Stimulated activated CD4-positive, alpha-beta T cell treated with anti-CD3 and anti-CD28 coated beads, Interleukin-1b, Interleukin-23, amount 100 ng/mL, for 1 hour (primary cell): ENCODE measurements at regions not wholly inside any gene's neighbourhood (a gene's known extent, or its start where the extent isn't known, plus 50 kb on each side); places are given as distances from the start of the nearest gene placed in this dataset.
"Not testable (repeated sequence)": the region's sequence is repeated elsewhere in the genome, so short reads cannot be mapped to it uniquely, and the experiment has no call there.

Experiments used
- DNase-seq, 2 donors: peaks; one replicate each; pipeline ENCODE4 v3.0.0-alpha.2; 2020; ENCODE audit warnings: low read depth in 2 of 2

DNA sequence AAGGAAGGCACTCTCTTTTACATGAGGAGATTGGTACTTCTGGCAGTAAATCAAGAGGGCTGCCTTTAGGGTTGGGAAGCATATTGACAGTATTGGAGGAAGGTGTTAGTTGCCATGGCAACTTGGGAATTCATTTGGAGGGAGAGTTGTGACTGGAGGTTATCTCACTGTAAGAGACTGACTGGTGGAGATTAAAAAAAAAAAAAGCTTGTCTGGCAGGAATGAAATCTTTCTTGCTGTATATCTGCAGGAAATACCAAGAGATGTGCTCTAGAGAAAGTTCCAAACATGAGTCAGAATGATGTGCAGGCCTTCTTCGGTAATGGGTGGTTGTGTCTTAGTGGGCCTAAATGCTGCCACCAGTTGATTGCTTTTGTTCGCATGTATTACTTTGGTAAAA, 59.8 kb upstream of the FAM72C start:
- not testable (repeated sequence) for DNase-seq

DNA sequence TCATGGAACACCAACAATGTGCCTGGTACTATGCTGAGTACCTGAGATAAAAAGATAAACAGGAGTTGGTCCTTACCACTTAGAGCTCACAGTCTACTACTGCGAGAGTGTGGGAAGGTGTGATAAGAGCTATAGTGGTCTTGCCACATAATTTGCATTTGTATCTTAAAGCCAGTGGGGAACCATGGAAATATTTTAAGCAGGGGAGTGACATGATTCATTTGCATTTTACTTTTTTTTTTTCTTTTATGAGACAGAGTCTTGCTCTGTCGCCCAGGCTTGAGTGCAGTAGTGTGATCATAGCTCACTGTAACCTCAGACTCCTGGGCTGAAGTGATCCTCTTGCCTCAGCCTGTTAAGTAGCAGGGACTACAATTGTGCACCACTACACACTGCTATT, 54.2 kb upstream of the FAM72C start:
- DNase-seq: not testable (repeated sequence)

DNA sequence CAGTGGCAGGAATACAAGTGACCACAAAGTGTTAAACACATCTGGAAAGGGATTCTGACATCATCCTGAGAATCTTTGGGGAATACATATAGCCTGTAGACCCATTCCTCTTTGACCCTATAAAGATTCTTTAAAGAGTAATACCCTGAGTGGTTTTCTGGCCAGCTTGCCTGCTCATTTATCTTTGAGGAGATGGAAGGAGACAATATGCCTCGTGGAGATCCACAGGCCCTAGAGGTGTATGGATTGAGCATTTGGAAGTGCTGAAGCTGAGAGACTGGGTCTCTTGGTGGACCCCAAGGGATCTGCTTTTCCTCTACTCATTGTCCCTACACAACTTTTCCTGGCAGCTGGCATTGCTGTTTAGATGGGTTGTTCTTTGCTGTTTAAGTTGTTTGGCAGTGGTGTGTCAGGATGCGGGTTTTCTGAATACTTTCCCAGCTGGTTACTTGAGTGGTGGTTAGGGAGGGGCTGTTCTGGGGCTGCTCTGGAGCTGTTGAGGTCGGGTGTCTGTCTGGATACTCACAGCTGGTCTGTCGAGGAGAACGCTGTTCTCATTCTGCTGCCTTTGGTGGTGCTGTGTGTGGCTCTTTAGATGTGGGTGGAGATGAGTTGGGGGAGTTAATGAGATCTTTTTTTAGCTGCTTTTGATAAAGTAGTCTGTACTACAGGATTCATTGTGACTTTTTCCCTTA, 50.1 kb upstream of the FAM72C start:
- not testable (repeated sequence) for DNase-seq
